ENCODE measurements at regions not wholly inside any gene's neighbourhood (a gene's known extent, or its start where the extent isn't known, plus 50 kb on each side); places are given as distances from the start of the nearest gene placed in this dataset.
"Not testable (repeated sequence)": the region's sequence is repeated elsewhere in the genome, so short reads cannot be mapped to it uniquely, and the experiment has no call there.

GRCh38 chrX:42157923-42158322, 234.6 kb upstream of the CASK start:
- FAIRE-seq; DNase-seq (ENCODE audit: low spot score): not testable (repeated sequence)

GRCh38 chrX:42151808-42152207, 228.5 kb upstream of the CASK start:
- FAIRE-seq (no peak), DNase-seq (ENCODE audit: low spot score) (no peak)

- no peak for DNase-seq (ENCODE audit: low spot score)
- FAIRE-seq, result no peak
Measured at GRCh38 chrX:42149765-42150164, 226.4 kb upstream of the CASK start.

- no peak for DNase-seq (ENCODE audit: low spot score)
Measured at GRCh38 chrX:42149281-42149680, 225.9 kb upstream of the CASK start.

GRCh38 chrX:42143866-42144592, 220.7 kb upstream of the CASK start:
- peak; percentile 22 for DNase-seq (ENCODE audit: low spot score)
- no peak for FAIRE-seq

More at GRCh38 chrX:42149281-42149680, 225.9 kb upstream of the CASK start:
- no peak for FAIRE-seq

GRCh38 chrX:42140320-42140719, 217.0 kb upstream of the CASK start:
- DNase-seq (ENCODE audit: low spot score) (no peak), FAIRE-seq (no peak)

GRCh38 chrX:42135583-42136228, 212.4 kb upstream of the CASK start:
- no peak for FAIRE-seq

GRCh38 chrX:42131856-42132255, 208.5 kb upstream of the CASK start:
- DNase-seq (ENCODE audit: low spot score), result no peak
- FAIRE-seq, result no peak

More at GRCh38 chrX:42135583-42136228, 212.4 kb upstream of the CASK start:
- no peak for DNase-seq (ENCODE audit: low spot score)

- no peak for FAIRE-seq
Measured at GRCh38 chrX:42129022-42129940, 205.9 kb upstream of the CASK start.

GRCh38 chrX:42128587-42128986, 205.2 kb upstream of the CASK start:
- no peak for DNase-seq (ENCODE audit: low spot score)
- no peak for FAIRE-seq

More at GRCh38 chrX:42129022-42129940, 205.9 kb upstream of the CASK start:
- DNase-seq (ENCODE audit: low spot score), result no peak

GRCh38 chrX:42128020-42128419, 204.7 kb upstream of the CASK start:
- no peak for FAIRE-seq
- DNase-seq (ENCODE audit: low spot score), result no peak

- DNase-seq (ENCODE audit: low spot score) (no peak), FAIRE-seq (no peak)
Measured at GRCh38 chrX:42127563-42127962, 204.2 kb upstream of the CASK start.

GRCh38 chrX:42123369-42123768, 200.0 kb upstream of the CASK start:
- DNase-seq (ENCODE audit: low spot score) (no peak), FAIRE-seq (no peak)

- FAIRE-seq (no peak), DNase-seq (ENCODE audit: low spot score) (peak; percentile 69)
Measured at GRCh38 chrX:42119076-42119475, 195.7 kb upstream of the CASK start.

- FAIRE-seq, result no peak
- no peak for DNase-seq (ENCODE audit: low spot score)
Measured at GRCh38 chrX:42117318-42117717, 194.0 kb upstream of the CASK start.

- no peak for FAIRE-seq
- no peak for DNase-seq (ENCODE audit: low spot score)
Measured at GRCh38 chrX:42109428-42109827, 186.1 kb upstream of the CASK start.

- DNase-seq (ENCODE audit: low spot score), result no peak
Measured at GRCh38 chrX:42107495-42108488, 184.4 kb upstream of the CASK start.

GRCh38 chrX:42106556-42106955, 183.2 kb upstream of the CASK start:
- no peak for DNase-seq (ENCODE audit: low spot score)
- FAIRE-seq, result no peak

More at GRCh38 chrX:42107495-42108488, 184.4 kb upstream of the CASK start:
- no peak for FAIRE-seq

- DNase-seq (ENCODE audit: low spot score) (no peak), FAIRE-seq (no peak)
Measured at GRCh38 chrX:42102586-42103282, 179.4 kb upstream of the CASK start.

- DNase-seq (ENCODE audit: low spot score) (no peak), FAIRE-seq (no peak)
Measured at GRCh38 chrX:42098900-42099299, 175.5 kb upstream of the CASK start.

All from urothelium cell line (cell line).